ENCODE measurements at regions not wholly inside any gene's neighbourhood (a gene's known extent, or its start where the extent isn't known, plus 50 kb on each side); places are given as distances from the start of the nearest gene placed in this dataset.

- POLR2A ChIA-PET = no interaction called here
- TF ChIP-seq CTCF (IDR thresholded peaks at IDR 0.05) = no peak
- Mint-ChIP-seq H3K36me3 (ENCODE audit: low read depth) (no peaks in the 10 kb centered on the region), H3K27ac (no peak overlapping the region), H3K4me1 (ENCODE audit: low read depth) (no peaks in the 10 kb centered on the region), H3K4me3 (no peak overlapping the region), H3K9me3 (no peaks in the 10 kb centered on the region), H3K27me3 (no peaks in the 10 kb centered on the region)
- DNase-seq = no peak
- intact Hi-C loops (cut with micrococcal nuclease) = no loop called here
- no peak for ATAC-seq
- CTCF ChIA-PET = interaction anchor here (2.6 kb wide), 1 partner anchor 11 kb away, joined by 10 read pairs; no protein-coding TSS in a partner anchor
These were observed 606.8 kb downstream of the SLCO4C1 start for GRCh38 chr5:101689306-101689705.

GRCh38 chr5:101688156-101688555, 607.9 kb downstream of the SLCO4C1 start:
- no peaks in the 10 kb centered on the region for H3K9me3 Mint-ChIP-seq
- no peaks in the 10 kb centered on the region for H3K27me3 Mint-ChIP-seq
- POLR2A ChIA-PET = no interaction called here
- intact Hi-C loops (cut with micrococcal nuclease) = no loop called here
- no peaks in the 10 kb centered on the region for H3K4me1 Mint-ChIP-seq (ENCODE audit: low read depth)
- no peak overlapping the region for H3K4me3 Mint-ChIP-seq
- TF ChIP-seq CTCF (IDR thresholded peaks at IDR 0.05) = no peak
- no peaks in the 10 kb centered on the region for H3K36me3 Mint-ChIP-seq (ENCODE audit: low read depth)
- no peak overlapping the region for H3K27ac Mint-ChIP-seq
- DNase-seq (no peak), ATAC-seq (no peak)
- CTCF ChIA-PET = interaction anchor here (2.6 kb wide), 1 partner anchor 10 kb away, joined by 10 read pairs; no protein-coding TSS in a partner anchor

- DNase-seq (no peak), ATAC-seq (no peak)
- Mint-ChIP-seq H3K4me1 (ENCODE audit: low read depth) (no peaks in the 10 kb centered on the region), H3K4me3 (no peak overlapping the region), H3K27me3 (no peaks in the 10 kb centered on the region), H3K9me3 (no peaks in the 10 kb centered on the region), H3K27ac (no peak overlapping the region), H3K36me3 (ENCODE audit: low read depth) (no peaks in the 10 kb centered on the region)
- CTCF ChIA-PET = interaction anchor here (2.6 kb wide), 1 partner anchor 9 kb away, joined by 10 read pairs; no protein-coding TSS in a partner anchor
- intact Hi-C loops (cut with micrococcal nuclease) = no loop called here
- TF ChIP-seq CTCF (IDR thresholded peaks at IDR 0.05) = no peak
- POLR2A ChIA-PET = no interaction called here
These were observed 608.6 kb downstream of the SLCO4C1 start for GRCh38 chr5:101687349-101687985.

- no peaks in the 10 kb centered on the region for H3K27me3 Mint-ChIP-seq
- H3K4me1 Mint-ChIP-seq (ENCODE audit: low read depth) = no peaks in the 10 kb centered on the region
- H3K27ac Mint-ChIP-seq = no peak overlapping the region
- ChIA-PET POLR2A (no interaction called here), CTCF (interaction anchor here (0.7 to 2.6 kb wide), 2 partner anchors 8 kb away, joined by 3 to 10 read pairs; no protein-coding TSS in a partner anchor)
- no peak for TF ChIP-seq CTCF (IDR thresholded peaks at IDR 0.05)
- H3K9me3 Mint-ChIP-seq = no peaks in the 10 kb centered on the region
- DNase-seq (no peak), ATAC-seq (no peak)
- no peaks in the 10 kb centered on the region for H3K36me3 Mint-ChIP-seq (ENCODE audit: low read depth)
- intact Hi-C loops (cut with micrococcal nuclease) = no loop called here
- no peak overlapping the region for H3K4me3 Mint-ChIP-seq
These were observed 609.4 kb downstream of the SLCO4C1 start for GRCh38 chr5:101686536-101687157.

GRCh38 chr5:101679816-101680215, 616.3 kb downstream of the SLCO4C1 start:
- ChIA-PET CTCF (no interaction called here), POLR2A (no interaction called here)
- DNase-seq (no peak), ATAC-seq (no peak)
- H3K9me3 Mint-ChIP-seq = no peaks in the 10 kb centered on the region
- no peak for TF ChIP-seq CTCF (IDR thresholded peaks at IDR 0.05)
- no peaks in the 10 kb centered on the region for H3K36me3 Mint-ChIP-seq (ENCODE audit: low read depth)
- H3K4me1 Mint-ChIP-seq (ENCODE audit: low read depth) = peaks cover 1% of the 10 kb centered on the region
- H3K4me3 Mint-ChIP-seq = no peak overlapping the region
- no peaks in the 10 kb centered on the region for H3K27me3 Mint-ChIP-seq
- H3K27ac Mint-ChIP-seq = no peak overlapping the region
- intact Hi-C loops (cut with micrococcal nuclease) = no loop called here
